ENCODE measurements at regions not wholly inside any gene's neighbourhood (a gene's known extent, or its start where the extent isn't known, plus 50 kb on each side); places are given as distances from the start of the nearest gene placed in this dataset.

- no peak overlapping the region for H3K4me2 ChIP-seq (ENCODE audit: insufficient read depth, low read length, poor library complexity, severe bottlenecking)
- no peak overlapping the region for H3K14ac ChIP-seq (ENCODE audit: low read length)
- no peaks in the 10 kb centered on the region for H3K4me1 ChIP-seq (ENCODE audit: control insufficient read depth in 2 of 2, insufficient read depth in 1 of 2, low read depth in 1 of 2, low read length in 2 of 2)
- H3K23ac ChIP-seq (ENCODE audit: low read depth, low read length, poor library complexity), result no peak overlapping the region
- no peaks in the 10 kb centered on the region for H3K9me3 ChIP-seq (replicated peaks in 1 of 2; ENCODE audit: control insufficient read depth in 2 of 2, insufficient read depth in 1 of 2, low read depth in 1 of 2, low read length in 2 of 2)
- H2BK12ac ChIP-seq (ENCODE audit: low read length), result no peak overlapping the region
- H2BK15ac ChIP-seq (ENCODE audit: low read length), result no peak overlapping the region
- H3K18ac ChIP-seq (ENCODE audit: low read length), result no peak overlapping the region
- H3K4ac ChIP-seq (ENCODE audit: low read length), result no peak overlapping the region
- H3K27me3 ChIP-seq (ENCODE audit: control insufficient read depth in 3 of 3, insufficient read depth in 3 of 3, low read depth in 1 of 3, low read length in 3 of 3), result no peaks in the 10 kb centered on the region
- no peak overlapping the region for H3K4me3 ChIP-seq (ENCODE audit: low read length in 2 of 2)
- no peak overlapping the region for H2BK120ac ChIP-seq (ENCODE audit: low read depth, low read length)
- H2AFZ ChIP-seq (ENCODE audit: low read length), result no peak overlapping the region
- no peak overlapping the region for H4K91ac ChIP-seq (ENCODE audit: low read depth, low read length, poor library complexity)
- no peak overlapping the region for H2AK5ac ChIP-seq (ENCODE audit: low read depth, low read length)
- no peak overlapping the region for H3K9ac ChIP-seq (ENCODE audit: low read depth, low read length, poor library complexity)
- H3K27ac ChIP-seq (replicated peaks; ENCODE audit: low read length), result no peak overlapping the region
- no peak for DNase-seq (ENCODE audit: low spot score)
- no CpG with 5 or more reads among the region's 1 CpG for WGBS, 2 donors (ENCODE audit: extremely low coverage in 2 of 2, insufficient read length in 2 of 2, insufficient replicate concordance in 1 of 2)
- H2BK5ac ChIP-seq (ENCODE audit: low read length), result no peak overlapping the region
- no peaks in the 10 kb centered on the region for H3K79me1 ChIP-seq (ENCODE audit: low read depth, low read length)
- H3K36me3 ChIP-seq (replicated peaks in 1 of 2; ENCODE audit: control insufficient read depth in 2 of 2, insufficient read depth in 2 of 2, low read length in 2 of 2), result no peaks in the 10 kb centered on the region
- H4K8ac ChIP-seq (ENCODE audit: low read depth, low read length), result no peak overlapping the region
Observed at GRCh38 chr2:221215487-221215886, 356.6 kb downstream of the EPHA4 start.

- H2AK5ac ChIP-seq (ENCODE audit: low read depth, low read length), result no peak overlapping the region
- H4K8ac ChIP-seq (ENCODE audit: low read depth, low read length), result no peak overlapping the region
- no peak overlapping the region for H3K23ac ChIP-seq (ENCODE audit: low read depth, low read length, poor library complexity)
- no peak overlapping the region for H3K14ac ChIP-seq (ENCODE audit: low read length)
- no peak overlapping the region for H4K91ac ChIP-seq (ENCODE audit: low read depth, low read length, poor library complexity)
- no peak overlapping the region for H3K9ac ChIP-seq (ENCODE audit: low read depth, low read length, poor library complexity)
- no peak overlapping the region for H3K18ac ChIP-seq (ENCODE audit: low read length)
- no peak overlapping the region for H3K4ac ChIP-seq (ENCODE audit: low read length)
- H3K9me3 ChIP-seq (replicated peaks in 1 of 2; ENCODE audit: control insufficient read depth in 2 of 2, insufficient read depth in 1 of 2, low read depth in 1 of 2, low read length in 2 of 2), result no peaks in the 10 kb centered on the region
- no peaks in the 10 kb centered on the region for H3K4me1 ChIP-seq (ENCODE audit: control insufficient read depth in 2 of 2, insufficient read depth in 1 of 2, low read depth in 1 of 2, low read length in 2 of 2)
- H2BK120ac ChIP-seq (ENCODE audit: low read depth, low read length), result no peak overlapping the region
- H3K79me1 ChIP-seq (ENCODE audit: low read depth, low read length), result no peaks in the 10 kb centered on the region
- no peak overlapping the region for H3K4me3 ChIP-seq (ENCODE audit: low read length in 2 of 2)
- no peak for DNase-seq (ENCODE audit: low spot score)
- H3K36me3 ChIP-seq (replicated peaks in 1 of 2; ENCODE audit: control insufficient read depth in 2 of 2, insufficient read depth in 2 of 2, low read length in 2 of 2), result no peaks in the 10 kb centered on the region
- H2BK5ac ChIP-seq (ENCODE audit: low read length), result no peak overlapping the region
- H3K4me2 ChIP-seq (ENCODE audit: insufficient read depth, low read length, poor library complexity, severe bottlenecking), result no peak overlapping the region
- H3K27me3 ChIP-seq (ENCODE audit: control insufficient read depth in 3 of 3, insufficient read depth in 3 of 3, low read depth in 1 of 3, low read length in 3 of 3), result no peaks in the 10 kb centered on the region
- H3K27ac ChIP-seq (replicated peaks; ENCODE audit: low read length), result no peak overlapping the region
- H2BK12ac ChIP-seq (ENCODE audit: low read length), result no peak overlapping the region
- no peak overlapping the region for H2AFZ ChIP-seq (ENCODE audit: low read length)
- no peak overlapping the region for H2BK15ac ChIP-seq (ENCODE audit: low read length)
- WGBS, 2 donors (ENCODE audit: extremely low coverage in 2 of 2, insufficient read length in 2 of 2, insufficient replicate concordance in 1 of 2), result no CpG with 5 or more reads among the region's 3 CpGs
Observed at GRCh38 chr2:221216636-221217035, 355.5 kb downstream of the EPHA4 start.

DNA sequence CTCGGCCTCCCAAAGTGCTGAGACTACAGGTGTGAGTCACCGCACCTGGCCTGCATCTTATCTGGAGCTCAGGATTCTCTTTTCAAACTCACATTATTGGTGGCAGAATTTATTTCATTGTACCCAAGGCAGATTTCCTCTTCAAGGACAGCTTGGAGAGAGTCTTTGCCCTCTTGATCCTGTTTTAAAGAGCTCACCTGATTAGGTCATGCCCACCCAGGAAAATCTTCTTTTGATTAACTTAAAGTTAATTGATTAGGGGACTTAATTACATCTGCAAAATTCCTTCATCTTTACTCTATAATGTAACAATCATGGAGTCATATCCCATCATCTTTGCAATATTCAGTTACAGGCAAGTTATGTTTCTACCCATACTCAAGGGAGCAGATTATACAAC, 346.4 kb downstream of the EPHA4 start:
- no peak overlapping the region for H3K4ac ChIP-seq (ENCODE audit: low read length)

DNA sequence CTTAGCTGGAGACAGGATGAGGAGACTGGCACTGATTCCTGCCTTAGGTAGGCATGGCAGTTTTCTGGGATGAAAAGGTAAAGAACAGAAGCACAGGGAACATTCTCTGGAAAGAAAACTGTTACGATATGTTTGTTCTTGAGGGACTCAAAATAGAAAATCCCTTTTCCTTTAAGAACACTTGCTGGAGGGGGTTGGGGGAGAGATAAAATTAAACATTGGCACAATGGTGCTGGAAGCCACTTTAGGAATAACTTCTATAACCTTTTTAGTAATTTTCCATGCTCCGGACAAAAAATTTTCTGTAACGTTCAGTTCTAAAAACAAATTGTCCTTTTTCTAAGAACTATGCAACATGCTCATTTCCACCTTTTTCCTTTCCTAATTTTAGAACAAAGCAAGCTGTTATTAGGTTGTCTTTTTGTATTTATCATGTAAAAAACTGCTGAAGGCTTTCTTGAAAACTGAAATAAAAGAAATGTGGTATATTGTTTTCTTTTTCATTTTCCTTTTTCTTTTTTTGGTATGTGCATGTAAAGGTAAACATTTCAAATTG, 343.8 kb downstream of the EPHA4 start:
- H2AK5ac ChIP-seq (ENCODE audit: low read depth, low read length), result no peak overlapping the region
- H4K8ac ChIP-seq (ENCODE audit: low read depth, low read length), result no peak overlapping the region
- H3K9me3 ChIP-seq (replicated peaks in 1 of 2; ENCODE audit: control insufficient read depth in 2 of 2, insufficient read depth in 1 of 2, low read depth in 1 of 2, low read length in 2 of 2), result no peaks in the 10 kb centered on the region
- H3K18ac ChIP-seq (ENCODE audit: low read length), result no peak overlapping the region
- H3K27ac ChIP-seq (replicated peaks; ENCODE audit: low read length), result no peak overlapping the region
- no peak overlapping the region for H3K9ac ChIP-seq (ENCODE audit: low read depth, low read length, poor library complexity)
- no peak for DNase-seq (ENCODE audit: low spot score)
- H3K36me3 ChIP-seq (replicated peaks in 1 of 2; ENCODE audit: control insufficient read depth in 2 of 2, insufficient read depth in 2 of 2, low read length in 2 of 2), result no peaks in the 10 kb centered on the region
- H3K14ac ChIP-seq (ENCODE audit: low read length), result no peak overlapping the region
- H2BK120ac ChIP-seq (ENCODE audit: low read depth, low read length), result no peak overlapping the region
- no peaks in the 10 kb centered on the region for H3K79me1 ChIP-seq (ENCODE audit: low read depth, low read length)
- WGBS, 2 donors (ENCODE audit: extremely low coverage in 2 of 2, insufficient read length in 2 of 2, insufficient replicate concordance in 1 of 2), result no CpG with 5 or more reads among the region's 3 CpGs
- no peak overlapping the region for H2AFZ ChIP-seq (ENCODE audit: low read length)
- H2BK12ac ChIP-seq (ENCODE audit: low read length), result no peak overlapping the region
- no peak overlapping the region for H2BK15ac ChIP-seq (ENCODE audit: low read length)
- H3K23ac ChIP-seq (ENCODE audit: low read depth, low read length, poor library complexity), result no peak overlapping the region
- no peak overlapping the region for H4K91ac ChIP-seq (ENCODE audit: low read depth, low read length, poor library complexity)
- H3K27me3 ChIP-seq (ENCODE audit: control insufficient read depth in 3 of 3, insufficient read depth in 3 of 3, low read depth in 1 of 3, low read length in 3 of 3), result no peaks in the 10 kb centered on the region
- H3K4me1 ChIP-seq (ENCODE audit: control insufficient read depth in 2 of 2, insufficient read depth in 1 of 2, low read depth in 1 of 2, low read length in 2 of 2), result no peaks in the 10 kb centered on the region
- H3K4ac ChIP-seq (ENCODE audit: low read length), result no peak overlapping the region
- H3K4me3 ChIP-seq (ENCODE audit: low read length in 2 of 2), result no peak overlapping the region
- H2BK5ac ChIP-seq (ENCODE audit: low read length), result no peak overlapping the region
- no peak overlapping the region for H3K4me2 ChIP-seq (ENCODE audit: insufficient read depth, low read length, poor library complexity, severe bottlenecking)

More for the DNA sequence above, 346.4 kb downstream of the EPHA4 start:
- Histone ChIP-seq H2BK5ac (ENCODE audit: low read length) (no peak overlapping the region), H3K9me3 (replicated peaks in 1 of 2; ENCODE audit: control insufficient read depth in 2 of 2, insufficient read depth in 1 of 2, low read depth in 1 of 2, low read length in 2 of 2) (no peaks in the 10 kb centered on the region), H3K14ac (ENCODE audit: low read length) (no peak overlapping the region), H3K18ac (ENCODE audit: low read length) (no peak overlapping the region), H2BK15ac (ENCODE audit: low read length) (no peak overlapping the region), H3K4me3 (ENCODE audit: low read length in 2 of 2) (no peak overlapping the region), H2BK12ac (ENCODE audit: low read length) (no peak overlapping the region), H2AFZ (ENCODE audit: low read length) (no peak overlapping the region), H3K79me1 (ENCODE audit: low read depth, low read length) (no peaks in the 10 kb centered on the region), H3K4me1 (ENCODE audit: control insufficient read depth in 2 of 2, insufficient read depth in 1 of 2, low read depth in 1 of 2, low read length in 2 of 2) (no peaks in the 10 kb centered on the region), H3K23ac (ENCODE audit: low read depth, low read length, poor library complexity) (no peak overlapping the region), H3K9ac (ENCODE audit: low read depth, low read length, poor library complexity) (no peak overlapping the region), H4K91ac (ENCODE audit: low read depth, low read length, poor library complexity) (no peak overlapping the region), H2BK120ac (ENCODE audit: low read depth, low read length) (no peak overlapping the region), H3K27me3 (ENCODE audit: control insufficient read depth in 3 of 3, insufficient read depth in 3 of 3, low read depth in 1 of 3, low read length in 3 of 3) (no peaks in the 10 kb centered on the region), H3K27ac (replicated peaks; ENCODE audit: low read length) (no peak overlapping the region), H2AK5ac (ENCODE audit: low read depth, low read length) (no peak overlapping the region), H4K8ac (ENCODE audit: low read depth, low read length) (no peak overlapping the region), H3K4me2 (ENCODE audit: insufficient read depth, low read length, poor library complexity, severe bottlenecking) (no peak overlapping the region), H3K36me3 (replicated peaks in 1 of 2; ENCODE audit: control insufficient read depth in 2 of 2, insufficient read depth in 2 of 2, low read length in 2 of 2) (no peaks in the 10 kb centered on the region)
- WGBS, 2 donors (ENCODE audit: extremely low coverage in 2 of 2, insufficient read length in 2 of 2, insufficient replicate concordance in 1 of 2), result no CpG with 5 or more reads among the region's 2 CpGs
- DNase-seq (ENCODE audit: low spot score), result no peak

All from neuronal stem cell (in vitro differentiated cells).